ENCODE measurements at regions not wholly inside any gene's neighbourhood (a gene's known extent, or its start where the extent isn't known, plus 50 kb on each side); places are given as distances from the start of the nearest gene placed in this dataset.
"Not testable (repeated sequence)": the region's sequence is repeated elsewhere in the genome, so short reads cannot be mapped to it uniquely, and the experiment has no call there.

- DNase-seq = no peak
Measured at GRCh38 chr6:115798229-115798628, 262.5 kb downstream of the FRK start.

- peak in 1 of 2 experiments; percentile 4 for DNase-seq
Measured at GRCh38 chr6:115796829-115797228, 263.9 kb downstream of the FRK start.

- no peak for DNase-seq
Measured at GRCh38 chr6:115796061-115796460, 264.6 kb downstream of the FRK start.

GRCh38 chr6:115783402-115784061, 277.2 kb downstream of the FRK start:
- DNase-seq = no peak

GRCh38 chr6:115782612-115783011, 278.1 kb downstream of the FRK start:
- no peak for DNase-seq

GRCh38 chr6:115773741-115774140, 286.9 kb downstream of the FRK start:
- no peak for DNase-seq

- no peak for DNase-seq
Measured at GRCh38 chr6:115770851-115771250, 289.8 kb downstream of the FRK start.

GRCh38 chr6:115768500-115768899, 292.2 kb downstream of the FRK start:
- DNase-seq = no peak

- DNase-seq = no peak
Measured at GRCh38 chr6:115767931-115768330, 292.8 kb downstream of the FRK start.

- no peak for DNase-seq
Measured at GRCh38 chr6:115766745-115767462, 293.8 kb downstream of the FRK start.

GRCh38 chr6:115765966-115766365, 294.7 kb downstream of the FRK start:
- DNase-seq = no peak

GRCh38 chr6:115759051-115759450, 301.6 kb downstream of the FRK start:
- no peak for DNase-seq

GRCh38 chr6:115753446-115753845, 307.2 kb downstream of the FRK start:
- no peak for DNase-seq

- no peak for DNase-seq
Measured at GRCh38 chr6:115750946-115751345, 309.7 kb downstream of the FRK start.

GRCh38 chr6:115750292-115750691, 310.4 kb downstream of the FRK start:
- DNase-seq = no peak

- DNase-seq = no peak
Measured at GRCh38 chr6:115747719-115748118, 313.0 kb downstream of the FRK start.

GRCh38 chr6:115746583-115746982, 314.1 kb downstream of the FRK start:
- not testable (repeated sequence) for DNase-seq

- DNase-seq = no peak
Measured at GRCh38 chr6:115740907-115741306, 319.8 kb downstream of the FRK start.

GRCh38 chr6:115735610-115736009, 325.1 kb downstream of the FRK start:
- no peak for DNase-seq

GRCh38 chr6:115733426-115733825, 327.3 kb downstream of the FRK start:
- DNase-seq = peak; percentile 88 to 97

- no peak for DNase-seq
Measured at GRCh38 chr6:115729036-115729435, 331.7 kb downstream of the FRK start.

GRCh38 chr6:115728171-115728570, 332.5 kb downstream of the FRK start:
- DNase-seq = no peak

GRCh38 chr6:115721564-115721963, 339.1 kb downstream of the FRK start:
- no peak for DNase-seq

- no peak for DNase-seq
Measured at GRCh38 chr6:115720900-115721299, 339.8 kb downstream of the FRK start.

GRCh38 chr6:115717472-115717871, 343.2 kb downstream of the FRK start:
- DNase-seq = no peak
